Thyroid gland (tissue), 4 donors: ENCODE measurements at regions not wholly inside any gene's neighbourhood (a gene's known extent, or its start where the extent isn't known, plus 50 kb on each side); places are given as distances from the start of the nearest gene placed in this dataset.

Source experiments
- DNase-seq, 2 donors: peaks; one replicate each; pipeline ENCODE4 v3.0.0-alpha.2; 2019
- H3K27ac ChIP-seq, 3 donors: fragments of 200-600 bp; sonication (generic); 1 replicate in 2 of 3; 2 replicates in 1 of 3; pipeline ENCODE4 v1.5.1; 2016 to 2019; ENCODE audit warnings: mild to moderate bottlenecking in 1 of 3, moderate library complexity in 1 of 3
- H3K27me3 ChIP-seq: fragments of 200-600 bp; sonication (generic); one replicate; pipeline ENCODE4 v1.5.1; 2019
- H3K36me3 ChIP-seq, 2 donors: fragments of 200-600 bp; sonication (generic); one replicate each; pipeline ENCODE4 v1.5.1; 2016 to 2019
- H3K4me1 ChIP-seq, 2 donors: fragments of 200-600 bp; sonication (generic); one replicate each; pipeline ENCODE4 v1.5.1; 2017 to 2019
- H3K4me3 ChIP-seq, 3 donors: fragments of 200-600 bp; sonication (generic); replicated peaks in 1 of 3; 1 replicate in 2 of 3; 2 replicates in 1 of 3; pipeline ENCODE4 v1.5.1; 2016; ENCODE audit warnings: mild to moderate bottlenecking in 1 of 3
- H3K9me3 ChIP-seq: fragments of 200-600 bp; sonication (generic); one replicate; pipeline ENCODE4 v1.5.1; 2017
- CTCF ChIP-seq, 6 experiments: fragments of 200-600 bp in 3 of 6; fragments of 450-650 bp in 3 of 6; sonication (generic) in 3 of 6; IDR thresholded peaks; one replicate each; pipeline ENCODE4 v1.5.1; 2016 to 2019; ENCODE audit warnings: antibody characterized with exemption in 6 of 6, mild to moderate bottlenecking in 2 of 6, inconsistent platforms in 1 of 6, moderate library complexity in 1 of 6
- POLR2A ChIP-seq, 2 donors: fragments of 450-650 bp; IDR thresholded peaks; one replicate each; pipeline ENCODE4 v1.6.1; 2017; ENCODE audit warnings: antibody characterized with exemption in 2 of 2, mild to moderate bottlenecking in 2 of 2, moderate library complexity in 1 of 2
- WGBS, 2 donors: methylation state at CpG; one replicate each; pipeline ENCODE4 v1.1.5; 2017; 5-methylcytosine and 5-hydroxymethylcytosine counted together
- intact Hi-C: fragments of 100-400 bp; cut with DNase I; formaldehyde crosslinking; loops from one replicate; pipeline ENCODE4 v1.15.1; 2023

DNA sequence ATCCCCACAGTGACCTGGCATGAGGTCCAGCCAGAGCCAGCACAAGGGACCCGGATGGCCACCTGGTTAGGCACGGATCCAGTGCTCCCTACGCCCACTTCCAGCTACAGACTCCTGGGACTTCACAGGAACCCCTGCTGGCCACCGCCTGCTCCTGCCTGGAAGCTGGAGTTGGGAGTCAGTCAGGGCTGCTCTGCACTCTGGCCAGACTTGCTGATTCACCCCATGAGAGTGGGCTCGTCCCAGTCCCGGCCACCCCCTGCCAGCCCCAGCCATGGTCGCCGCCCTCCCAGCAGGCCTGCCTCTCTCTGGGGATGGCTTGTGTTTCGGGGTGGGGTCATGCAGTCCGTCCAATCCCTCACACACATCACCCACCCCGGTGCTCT, 125.8 kb downstream of the DLL1 start:
- Histone ChIP-seq H3K9me3 (no peaks in the 10 kb centered on the region), H3K4me3 (no peak overlapping the region), H3K27me3 (no peaks in the 10 kb centered on the region), H3K36me3 (no peaks in the 10 kb centered on the region), H3K4me1 (no peaks in the 10 kb centered on the region), H3K27ac (no peak overlapping the region)
- DNase-seq: no peak
- WGBS, 2 donors: 47 to 86% methylated on average over 7 to 10 of the region's 11 CpGs
- intact Hi-C loops: no loop called here
- TF ChIP-seq CTCF (IDR thresholded peaks at IDR 0.05) (no peak), POLR2A (IDR thresholded peaks at IDR 0.05) (no peak)

DNA sequence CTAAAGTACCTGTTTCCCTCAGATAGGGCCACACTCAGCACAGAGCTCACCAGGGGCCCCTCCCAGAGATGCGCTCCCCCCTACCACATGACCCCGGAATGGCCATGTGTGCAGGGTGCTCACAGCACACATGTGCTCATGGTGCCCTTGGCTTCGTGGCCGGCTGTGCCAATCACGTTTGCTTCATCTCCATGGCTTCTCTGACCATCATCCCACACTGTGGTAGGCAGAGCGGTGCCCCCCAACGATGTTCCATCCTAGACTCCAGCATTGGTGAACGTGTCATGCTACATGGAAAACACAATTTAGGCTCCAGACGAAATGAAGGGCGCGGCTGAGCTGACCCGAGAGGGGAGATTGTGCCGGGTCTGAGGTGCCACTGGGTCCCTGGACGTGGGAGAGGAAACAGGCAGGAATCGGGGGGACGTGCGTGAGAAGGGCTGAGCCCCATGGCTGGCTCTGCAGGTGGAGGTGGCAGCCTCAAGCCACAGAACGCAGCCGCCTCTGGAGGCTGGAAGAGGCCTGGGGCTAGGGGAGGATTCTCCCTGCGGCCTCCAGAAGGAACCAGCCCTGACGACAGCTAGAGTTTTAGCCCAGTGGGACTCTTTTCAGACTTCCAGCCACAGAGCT, 126.5 kb downstream of the DLL1 start:
- H3K4me1 ChIP-seq: no peaks in the 10 kb centered on the region
- no peak overlapping the region for H3K4me3 ChIP-seq
- H3K36me3 ChIP-seq: no peaks in the 10 kb centered on the region
- intact Hi-C loops: no loop called here
- H3K27ac ChIP-seq: no peak overlapping the region
- no peak for TF ChIP-seq POLR2A (IDR thresholded peaks at IDR 0.05)
- TF ChIP-seq CTCF (IDR thresholded peaks at IDR 0.05): no peak
- no peaks in the 10 kb centered on the region for H3K9me3 ChIP-seq
- WGBS, 2 donors: 78 to 80% methylated on average over 21 of the region's 21 CpGs
- no peaks in the 10 kb centered on the region for H3K27me3 ChIP-seq
- DNase-seq: no peak

DNA sequence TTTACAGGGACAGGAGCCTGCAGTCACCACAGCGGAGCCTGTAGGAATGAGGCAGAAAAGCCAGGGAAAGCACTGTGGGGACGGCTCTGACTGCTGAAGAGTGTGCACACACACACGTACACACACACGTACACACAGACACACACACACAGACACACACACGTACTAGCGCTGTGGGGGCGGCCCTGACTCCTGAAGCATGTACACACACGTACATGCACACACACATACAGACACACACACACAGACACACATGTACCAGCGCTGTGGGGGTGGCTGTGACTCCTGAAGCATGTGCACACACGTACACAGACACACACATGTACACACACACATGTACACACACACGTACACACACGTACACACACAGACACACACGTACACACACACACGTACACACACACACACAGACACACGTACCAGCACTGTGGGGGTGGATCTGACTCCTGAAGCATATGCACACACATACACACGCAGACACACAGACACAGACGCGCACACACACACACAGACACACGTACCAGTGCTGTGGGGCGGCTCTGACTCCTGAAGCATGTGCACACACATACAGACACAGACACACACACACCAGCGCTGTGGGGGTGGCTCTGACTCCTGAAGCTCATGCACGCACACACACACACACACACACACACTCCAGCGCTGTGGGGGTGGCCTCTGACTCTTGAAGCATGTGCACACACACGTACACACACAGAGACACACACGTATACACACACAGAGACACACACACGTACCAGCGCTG, 127.3 kb downstream of the DLL1 start:
- intact Hi-C loops: no loop called here
- no peaks in the 10 kb centered on the region for H3K9me3 ChIP-seq
- TF ChIP-seq POLR2A (IDR thresholded peaks at IDR 0.05) (no peak), CTCF (IDR thresholded peaks at IDR 0.05) (no peak)
- WGBS, 2 donors: 83 to 90% methylated on average over 16 to 27 of the region's 27 CpGs
- DNase-seq: no peak
- H3K36me3 ChIP-seq: no peaks in the 10 kb centered on the region
- no peak overlapping the region for H3K4me3 ChIP-seq
- H3K27ac ChIP-seq: no peak overlapping the region
- no peaks in the 10 kb centered on the region for H3K4me1 ChIP-seq
- H3K27me3 ChIP-seq: no peaks in the 10 kb centered on the region

DNA sequence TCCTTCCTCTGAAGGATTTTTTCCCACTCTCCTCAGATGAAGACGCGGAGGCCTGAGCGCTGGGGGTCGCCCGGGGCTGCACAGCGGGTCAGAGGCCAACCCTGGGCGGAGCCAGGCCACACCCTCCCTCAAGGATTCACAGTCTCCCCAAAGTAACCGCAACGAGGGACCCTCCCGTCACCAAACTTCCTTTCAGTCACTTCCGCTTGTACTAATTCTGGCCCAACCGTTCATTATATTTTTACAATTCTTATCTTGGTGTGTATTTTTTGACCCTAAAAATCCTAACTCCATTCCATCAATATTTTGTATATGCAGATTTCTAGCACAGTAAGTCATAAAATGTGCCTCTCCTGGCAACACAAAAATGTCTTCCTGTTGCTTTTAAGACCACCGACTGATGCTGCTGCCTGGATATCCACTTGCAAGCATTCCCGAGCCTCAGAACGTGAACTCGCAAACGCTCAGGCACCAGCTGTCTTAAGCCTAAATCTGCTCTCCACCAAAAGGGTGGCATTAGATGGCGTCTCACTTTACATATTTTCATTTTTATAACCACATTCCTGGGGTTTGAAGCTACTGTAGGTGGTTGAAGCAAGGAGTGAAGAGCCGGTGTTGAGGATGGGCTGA, 128.0 kb downstream of the DLL1 start:
- 89 to 91% methylated on average over 19 of the region's 19 CpGs for WGBS, 2 donors
- H3K4me3 ChIP-seq: no peak overlapping the region
- H3K36me3 ChIP-seq: no peaks in the 10 kb centered on the region
- no peaks in the 10 kb centered on the region for H3K4me1 ChIP-seq
- no peak for DNase-seq
- H3K27me3 ChIP-seq: no peaks in the 10 kb centered on the region
- intact Hi-C loops: no loop called here
- TF ChIP-seq POLR2A (IDR thresholded peaks at IDR 0.05) (no peak), CTCF (IDR thresholded peaks at IDR 0.05) (no peak)
- H3K27ac ChIP-seq: no peak overlapping the region
- H3K9me3 ChIP-seq: no peaks in the 10 kb centered on the region
